Thyroid gland (tissue), 4 donors: ENCODE measurements at regions not wholly inside any gene's neighbourhood (a gene's known extent, or its start where the extent isn't known, plus 50 kb on each side); places are given as distances from the start of the nearest gene placed in this dataset.

Experiments
- CTCF ChIP-seq, 6 experiments: fragments of 200-600 bp in 3 of 6; fragments of 450-650 bp in 3 of 6; sonication (generic) in 3 of 6; IDR thresholded peaks; one replicate each; pipeline ENCODE4 v1.5.1; 2016 to 2019; ENCODE audit warnings: antibody characterized with exemption in 6 of 6, mild to moderate bottlenecking in 2 of 6, inconsistent platforms in 1 of 6, moderate library complexity in 1 of 6
- POLR2A ChIP-seq, 2 donors: fragments of 450-650 bp; IDR thresholded peaks; one replicate each; pipeline ENCODE4 v1.6.1; 2017; ENCODE audit warnings: antibody characterized with exemption in 2 of 2, mild to moderate bottlenecking in 2 of 2, moderate library complexity in 1 of 2

- no peak for TF ChIP-seq CTCF (IDR thresholded peaks at IDR 0.05)
- TF ChIP-seq POLR2A (IDR thresholded peaks at IDR 0.05), result no peak
Measured at GRCh38 chr2:52079602-52080001, 1047.7 kb upstream of the NRXN1 start.
